ENCODE measurements at regions not wholly inside any gene's neighbourhood (a gene's known extent, or its start where the extent isn't known, plus 50 kb on each side); places are given as distances from the start of the nearest gene placed in this dataset.
"Not testable (repeated sequence)": the region's sequence is repeated elsewhere in the genome, so short reads cannot be mapped to it uniquely, and the experiment has no call there.

GRCh38 chr20:47929368-47930115 is 144.3 kb upstream of the SULF2 start:
- DNase-seq (ENCODE audit: low spot score): no peak

- no peak for DNase-seq (ENCODE audit: low spot score)
Measured at GRCh38 chr20:47927944-47928343, 142.7 kb upstream of the SULF2 start.

GRCh38 chr20:47927385-47927851 is 142.1 kb upstream of the SULF2 start:
- DNase-seq (ENCODE audit: low spot score): no peak

GRCh38 chr20:47926731-47927130 is 141.4 kb upstream of the SULF2 start:
- DNase-seq (ENCODE audit: low spot score): no peak

GRCh38 chr20:47925593-47925992 is 140.3 kb upstream of the SULF2 start:
- no peak for DNase-seq (ENCODE audit: low spot score)

GRCh38 chr20:47922269-47922668 is 137.0 kb upstream of the SULF2 start:
- DNase-seq (ENCODE audit: low spot score): no peak

- not testable (repeated sequence) for DNase-seq (ENCODE audit: low spot score)
Measured at GRCh38 chr20:47921829-47922228, 136.5 kb upstream of the SULF2 start.

- DNase-seq (ENCODE audit: low spot score): no peak
Measured at GRCh38 chr20:47921408-47921807, 136.1 kb upstream of the SULF2 start.

- no peak for DNase-seq (ENCODE audit: low spot score)
Measured at GRCh38 chr20:47917549-47918070, 132.3 kb upstream of the SULF2 start.

GRCh38 chr20:47915495-47915894 is 130.2 kb upstream of the SULF2 start:
- DNase-seq (ENCODE audit: low spot score): no peak

- DNase-seq (ENCODE audit: low spot score): no peak
Measured at GRCh38 chr20:47914792-47915191, 129.5 kb upstream of the SULF2 start.

- not testable (repeated sequence) for DNase-seq (ENCODE audit: low spot score)
Measured at GRCh38 chr20:47912786-47913501, 127.7 kb upstream of the SULF2 start.

- DNase-seq (ENCODE audit: low spot score): not testable (repeated sequence)
Measured at GRCh38 chr20:47912165-47912564, 126.9 kb upstream of the SULF2 start.

- not testable (repeated sequence) for DNase-seq (ENCODE audit: low spot score)
Measured at GRCh38 chr20:47909696-47910369, 124.6 kb upstream of the SULF2 start.

GRCh38 chr20:47908361-47909035 is 123.2 kb upstream of the SULF2 start:
- DNase-seq (ENCODE audit: low spot score): not testable (repeated sequence)

GRCh38 chr20:47907951-47908350 is 122.7 kb upstream of the SULF2 start:
- DNase-seq (ENCODE audit: low spot score): not testable (repeated sequence)

GRCh38 chr20:47907031-47907675 is 121.9 kb upstream of the SULF2 start:
- no peak for DNase-seq (ENCODE audit: low spot score)

GRCh38 chr20:47906348-47906660 is 121.0 kb upstream of the SULF2 start:
- no peak for DNase-seq (ENCODE audit: low spot score)

GRCh38 chr20:47905628-47906347 is 120.5 kb upstream of the SULF2 start:
- no peak for DNase-seq (ENCODE audit: low spot score)

- DNase-seq (ENCODE audit: low spot score): not testable (repeated sequence)
Measured at GRCh38 chr20:47903009-47903408, 117.7 kb upstream of the SULF2 start.

- DNase-seq (ENCODE audit: low spot score): not testable (repeated sequence)
Measured at GRCh38 chr20:47899313-47899712, 114.0 kb upstream of the SULF2 start.

All from AG08396 (cell line).